Parathyroid adenoma (tissue), 2 donors: ENCODE measurements at regions not wholly inside any gene's neighbourhood (a gene's known extent, or its start where the extent isn't known, plus 50 kb on each side); places are given as distances from the start of the nearest gene placed in this dataset.

Experiments used
- H2AFZ ChIP-seq: fragments of 300-600 bp; sonication (generic); one replicate; pipeline ENCODE4 v1.7.0; 2017; ENCODE audit warnings: antibody characterized with exemption, mild to moderate bottlenecking
- H3K27ac ChIP-seq: fragments of 300-600 bp; sonication (generic); one replicate; pipeline ENCODE4 v1.7.0; 2017
- H3K27me3 ChIP-seq: fragments of 300-600 bp; sonication (generic); one replicate; pipeline ENCODE4 v1.7.0; 2017; ENCODE audit warnings: low read length; ENCODE audit not compliant: control insufficient read depth, insufficient read depth
- H3K36me3 ChIP-seq: fragments of 300-600 bp; sonication (generic); one replicate; pipeline ENCODE4 v1.7.0; 2017; ENCODE audit warnings: low read length; ENCODE audit not compliant: control insufficient read depth, insufficient read depth
- H3K4me1 ChIP-seq: fragments of 300-600 bp; sonication (generic); one replicate; pipeline ENCODE4 v1.7.0; 2017; ENCODE audit warnings: control low read depth
- H3K4me2 ChIP-seq: fragments of 300-600 bp; sonication (generic); one replicate; pipeline ENCODE4 v1.7.0; 2017; ENCODE audit warnings: low read length
- H3K4me3 ChIP-seq: fragments of 300-600 bp; sonication (generic); one replicate; pipeline ENCODE4 v1.7.0; 2017; ENCODE audit warnings: low read depth, low read length
- H3K79me2 ChIP-seq: fragments of 300-600 bp; sonication (generic); one replicate; pipeline ENCODE4 v1.7.0; 2017; ENCODE audit warnings: control low read depth
- H3K9ac ChIP-seq: fragments of 300-600 bp; sonication (generic); one replicate; pipeline ENCODE4 v1.7.0; 2017; ENCODE audit warnings: mild to moderate bottlenecking
- H3K9me3 ChIP-seq: fragments of 300-600 bp; sonication (generic); one replicate; pipeline ENCODE4 v1.7.0; 2017; ENCODE audit warnings: low read length; ENCODE audit not compliant: control insufficient read depth
- CTCF ChIP-seq: fragments of 300-600 bp; sonication (generic); IDR thresholded peaks from one replicate; pipeline ENCODE4 v1.7.0; 2017; ENCODE audit warnings: antibody characterized with exemption, mild to moderate bottlenecking
- donor health status: primary hyperparathyroidism.

- no peak for TF ChIP-seq CTCF
- Histone ChIP-seq H2AFZ (no peak overlapping the region), H3K9me3 (no peaks in the 10 kb centered on the region), H3K4me2 (no peak overlapping the region), H3K4me1 (no peaks in the 10 kb centered on the region), H3K27me3 (no peaks in the 10 kb centered on the region), H3K4me3 (no peak overlapping the region), H3K36me3 (no peaks in the 10 kb centered on the region), H3K9ac (no peak overlapping the region), H3K27ac (no peak overlapping the region), H3K79me2 (no peaks in the 10 kb centered on the region)
Observed at GRCh38 chr2:238693337-238694093, 154.4 kb upstream of the TWIST2 start.

GRCh38 chr2:238694136-238694755 is 153.6 kb upstream of the TWIST2 start:
- Histone ChIP-seq H3K36me3 (no peaks in the 10 kb centered on the region), H3K4me3 (no peak overlapping the region), H2AFZ (no peak overlapping the region), H3K4me1 (no peaks in the 10 kb centered on the region), H3K79me2 (no peaks in the 10 kb centered on the region), H3K27me3 (no peaks in the 10 kb centered on the region), H3K9me3 (no peaks in the 10 kb centered on the region), H3K4me2 (no peak overlapping the region), H3K9ac (no peak overlapping the region), H3K27ac (no peak overlapping the region)
- TF ChIP-seq CTCF, result no peak

GRCh38 chr2:238694922-238695321 is 153.0 kb upstream of the TWIST2 start:
- H3K9ac ChIP-seq, result no peak overlapping the region
- no peak overlapping the region for H3K27ac ChIP-seq
- H3K9me3 ChIP-seq, result no peaks in the 10 kb centered on the region
- no peaks in the 10 kb centered on the region for H3K36me3 ChIP-seq
- H3K79me2 ChIP-seq, result no peaks in the 10 kb centered on the region
- H3K4me1 ChIP-seq, result no peaks in the 10 kb centered on the region
- no peak overlapping the region for H3K4me3 ChIP-seq
- H3K27me3 ChIP-seq, result no peaks in the 10 kb centered on the region
- TF ChIP-seq CTCF, result no peak
- H2AFZ ChIP-seq, result no peak overlapping the region
- no peak overlapping the region for H3K4me2 ChIP-seq

- Histone ChIP-seq H3K36me3 (no peaks in the 10 kb centered on the region), H3K9me3 (no peaks in the 10 kb centered on the region), H3K4me3 (no peak overlapping the region), H3K9ac (no peak overlapping the region), H2AFZ (no peak overlapping the region), H3K79me2 (no peaks in the 10 kb centered on the region), H3K27me3 (no peaks in the 10 kb centered on the region), H3K4me2 (no peak overlapping the region), H3K4me1 (no peaks in the 10 kb centered on the region), H3K27ac (no peak overlapping the region)
- TF ChIP-seq CTCF, result no peak
Observed at GRCh38 chr2:238695538-238695937, 152.3 kb upstream of the TWIST2 start.

DNA sequence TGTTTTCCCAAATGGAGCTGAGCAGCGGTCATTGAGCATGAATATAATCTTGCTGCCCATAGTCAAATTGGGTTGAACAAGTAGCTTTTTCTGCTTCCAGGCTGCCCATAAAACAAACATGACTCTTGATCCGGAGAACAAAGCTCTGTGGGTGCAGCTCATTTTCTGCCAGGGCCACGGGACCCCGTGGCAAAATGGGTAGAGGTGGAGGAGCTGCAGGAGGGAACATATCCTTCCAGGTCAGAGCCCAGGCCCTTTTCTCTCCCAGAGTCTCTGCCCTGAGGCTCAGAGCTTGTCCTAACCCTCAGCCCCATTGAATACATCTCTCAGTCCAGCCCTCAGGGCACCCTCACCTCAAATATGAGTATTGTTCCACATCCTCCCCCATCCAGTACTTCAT is 151.6 kb upstream of the TWIST2 start:
- H3K27ac ChIP-seq, result no peak overlapping the region
- H3K27me3 ChIP-seq, result no peaks in the 10 kb centered on the region
- no peaks in the 10 kb centered on the region for H3K9me3 ChIP-seq
- H3K79me2 ChIP-seq, result no peaks in the 10 kb centered on the region
- no peak overlapping the region for H3K9ac ChIP-seq
- no peak overlapping the region for H2AFZ ChIP-seq
- H3K4me3 ChIP-seq, result no peak overlapping the region
- TF ChIP-seq CTCF, result no peak
- no peaks in the 10 kb centered on the region for H3K4me1 ChIP-seq
- no peak overlapping the region for H3K4me2 ChIP-seq
- H3K36me3 ChIP-seq, result no peaks in the 10 kb centered on the region
